Astrocyte of the spinal cord (primary cell): ENCODE measurements at regions not wholly inside any gene's neighbourhood (a gene's known extent, or its start where the extent isn't known, plus 50 kb on each side); places are given as distances from the start of the nearest gene placed in this dataset.

ENCODE experiments used
- DNase-seq: peaks from one replicate; pipeline ENCODE4 v3.0.0; 2011; ENCODE audit warnings: low read depth, low spot score
- H3K4me3 ChIP-seq: 2 replicates; pipeline ENCODE4 v1.5.1; 2011; ENCODE audit warnings: low read depth, mild to moderate bottlenecking, low read length, moderate library complexity
- CTCF ChIP-seq: IDR thresholded peaks from 2 replicates; pipeline ENCODE4 v1.5.1; 2012; ENCODE audit warnings: low read depth, mild to moderate bottlenecking, low read length, inconsistent platforms
- in situ Hi-C: cut with HindIII; loops from 2 replicates; pipeline ENCODE4 v1.10.0; 2017; ENCODE audit warnings: low sequenced_read_pairs

DNA sequence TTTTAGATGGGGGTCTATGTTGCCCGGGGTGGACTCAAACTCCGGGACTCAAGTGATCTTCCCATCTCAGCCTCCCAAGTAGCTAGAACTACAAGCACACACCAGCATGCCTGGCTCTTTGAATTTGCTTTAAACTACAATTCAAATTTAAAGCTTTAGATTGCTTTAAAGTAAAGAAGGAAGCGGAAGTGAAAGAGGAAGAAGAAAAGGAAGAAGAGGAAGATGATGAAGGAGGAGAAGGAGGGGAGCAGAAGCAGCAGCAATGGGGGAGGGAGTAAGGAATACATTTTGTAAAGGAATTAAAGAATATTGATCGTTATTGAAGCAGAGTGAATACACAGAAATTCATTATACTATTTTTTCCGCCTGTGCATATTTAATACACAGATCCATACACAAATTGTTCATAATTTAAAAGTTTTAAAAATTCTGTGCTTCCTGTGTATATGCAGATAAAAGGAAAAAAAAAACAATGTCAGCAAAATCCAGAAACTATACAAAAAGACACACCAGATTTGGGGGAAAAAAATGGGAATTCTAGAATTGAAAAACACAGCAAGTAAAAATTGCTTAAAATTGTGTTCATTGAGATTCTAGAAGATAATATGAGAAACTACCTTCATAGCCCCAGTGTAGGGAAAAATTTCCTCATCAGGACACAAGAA is 60.8 kb upstream of the KCNMA1 start:
- no peak for DNase-seq
- H3K4me3 ChIP-seq = no peak overlapping the region
- no peak for TF ChIP-seq CTCF
- in situ Hi-C loops = no loop called here

DNA sequence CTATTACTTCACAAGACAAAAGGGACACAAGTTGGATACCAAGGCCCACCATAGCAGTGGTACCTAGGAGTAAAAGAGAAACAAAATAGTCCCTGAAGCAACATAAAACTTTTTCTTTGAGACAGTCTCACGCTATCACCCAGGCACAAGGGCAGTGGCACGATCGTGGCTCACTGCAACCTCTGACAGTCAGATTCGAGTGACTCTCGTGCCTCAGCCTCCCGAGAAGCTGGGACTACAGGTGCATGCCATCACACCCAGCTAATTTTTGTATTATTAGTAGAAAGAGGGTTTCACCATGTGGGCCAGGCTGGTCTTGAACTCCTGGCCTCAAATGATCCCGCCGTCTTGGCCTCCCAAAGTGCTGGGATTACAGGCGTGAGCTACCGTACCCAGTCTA is 59.0 kb upstream of the KCNMA1 start:
- no peak overlapping the region for H3K4me3 ChIP-seq
- in situ Hi-C loops = no loop called here
- no peak for DNase-seq
- TF ChIP-seq CTCF = no peak

DNA sequence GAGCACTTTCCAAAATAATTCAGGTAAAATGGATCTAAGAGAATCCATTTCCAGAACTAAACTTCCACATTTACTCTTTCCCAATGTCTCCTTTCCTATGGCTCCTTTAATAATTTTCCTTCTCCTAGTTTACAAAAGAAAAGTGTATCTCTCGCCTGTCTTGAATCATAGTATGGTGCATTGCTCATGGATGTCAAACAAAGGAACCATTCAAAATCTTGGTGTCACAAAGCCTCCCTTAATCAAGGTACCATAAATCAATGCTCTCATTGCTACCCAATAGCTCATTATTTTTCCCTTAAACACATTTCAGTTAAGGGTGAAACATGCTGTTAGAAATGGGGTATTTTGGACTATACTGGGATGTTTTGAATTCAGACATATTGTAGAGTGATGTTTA is 57.6 kb upstream of the KCNMA1 start:
- no peak overlapping the region for H3K4me3 ChIP-seq
- no peak for DNase-seq
- no peak for TF ChIP-seq CTCF
- in situ Hi-C loops = no loop called here

GRCh38 chr10:77692782-77693181 is 55.2 kb upstream of the KCNMA1 start:
- DNase-seq = peak; percentile 33
- TF ChIP-seq CTCF = peak; percentile 9
- no peak overlapping the region for H3K4me3 ChIP-seq
- in situ Hi-C loops = no loop called here

DNA sequence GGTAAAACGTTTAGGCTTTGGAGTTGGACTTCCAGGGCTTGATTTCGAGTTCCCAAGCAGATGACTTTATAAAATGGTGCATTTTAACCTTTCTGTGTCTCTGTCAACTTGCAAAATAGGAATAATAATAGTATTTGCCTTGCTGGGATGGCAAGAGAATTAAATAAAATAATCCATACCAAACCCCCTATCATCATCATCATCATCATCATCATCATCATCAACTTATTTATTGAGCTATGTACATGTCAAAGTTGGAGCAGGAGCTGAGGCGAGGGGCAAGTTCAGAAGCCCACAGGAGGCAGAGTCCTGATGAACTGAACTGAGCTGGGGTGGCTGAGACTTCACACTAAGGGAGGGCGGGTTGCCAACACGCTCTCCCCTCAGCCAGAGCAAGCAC is 51.7 kb upstream of the KCNMA1 start:
- no peak overlapping the region for H3K4me3 ChIP-seq
- no peak for TF ChIP-seq CTCF
- no peak for DNase-seq
- in situ Hi-C loops = no loop called here

- in situ Hi-C loops = no loop called here
- H3K4me3 ChIP-seq = no peak overlapping the region
- TF ChIP-seq CTCF = no peak
- DNase-seq = no peak
Measured at GRCh38 chr10:77687621-77688020, 50.0 kb upstream of the KCNMA1 start.
